ENCODE measurements at regions not wholly inside any gene's neighbourhood (a gene's known extent, or its start where the extent isn't known, plus 50 kb on each side); places are given as distances from the start of the nearest gene placed in this dataset.

- Histone ChIP-seq H3K36me3 (no peaks in the 10 kb centered on the region), H3K27me3 (ENCODE audit: insufficient read depth, low read depth, severe bottlenecking) (no peaks in the 10 kb centered on the region), H3K9me3 (ENCODE audit: severe bottlenecking) (no peaks in the 10 kb centered on the region), H3K4me3 (ENCODE audit: low read depth, low read length) (no peak overlapping the region), H3K27ac (no peak overlapping the region)
- TF ChIP-seq CTCF (IDR thresholded peaks at IDR 0.05; ENCODE audit: low read depth, low read length): no peak
- DNase-seq: no peak
These were observed 132.3 kb upstream of the MPDZ start for GRCh38 chr9:13411791-13412190.

- TF ChIP-seq CTCF (IDR thresholded peaks at IDR 0.05; ENCODE audit: low read depth, low read length): no peak
- DNase-seq: no peak
- no peaks in the 10 kb centered on the region for H3K9me3 ChIP-seq (ENCODE audit: severe bottlenecking)
These were observed 131.1 kb upstream of the MPDZ start for GRCh38 chr9:13410566-13411031.

GRCh38 chr9:13397661-13398060 lies 118.2 kb upstream of the MPDZ start:
- no peak for DNase-seq
- H3K27ac ChIP-seq: no peak overlapping the region

More at GRCh38 chr9:13410566-13411031, 131.1 kb upstream of the MPDZ start:
- H3K36me3 ChIP-seq: no peaks in the 10 kb centered on the region
- H3K27me3 ChIP-seq (ENCODE audit: insufficient read depth, low read depth, severe bottlenecking): no peaks in the 10 kb centered on the region
- H3K4me3 ChIP-seq (ENCODE audit: low read depth, low read length): no peak overlapping the region
- H3K27ac ChIP-seq: no peak overlapping the region

GRCh38 chr9:13397220-13397619 lies 117.7 kb upstream of the MPDZ start:
- no peak for DNase-seq
- Histone ChIP-seq H3K27ac (no peak overlapping the region), H3K4me3 (ENCODE audit: low read depth, low read length) (no peak overlapping the region), H3K27me3 (ENCODE audit: insufficient read depth, low read depth, severe bottlenecking) (no peaks in the 10 kb centered on the region), H3K9me3 (ENCODE audit: severe bottlenecking) (no peaks in the 10 kb centered on the region), H3K36me3 (no peaks in the 10 kb centered on the region)
- no peak for TF ChIP-seq CTCF (IDR thresholded peaks at IDR 0.05; ENCODE audit: low read depth, low read length)

More at GRCh38 chr9:13397661-13398060, 118.2 kb upstream of the MPDZ start:
- TF ChIP-seq CTCF (IDR thresholded peaks at IDR 0.05; ENCODE audit: low read depth, low read length): no peak
- no peaks in the 10 kb centered on the region for H3K36me3 ChIP-seq
- H3K4me3 ChIP-seq (ENCODE audit: low read depth, low read length): no peak overlapping the region
- H3K27me3 ChIP-seq (ENCODE audit: insufficient read depth, low read depth, severe bottlenecking): no peaks in the 10 kb centered on the region
- H3K9me3 ChIP-seq (ENCODE audit: severe bottlenecking): no peaks in the 10 kb centered on the region

GRCh38 chr9:13396418-13396817 lies 116.9 kb upstream of the MPDZ start:
- Histone ChIP-seq H3K4me3 (ENCODE audit: low read depth, low read length) (no peak overlapping the region), H3K9me3 (ENCODE audit: severe bottlenecking) (no peaks in the 10 kb centered on the region), H3K36me3 (no peaks in the 10 kb centered on the region), H3K27ac (no peak overlapping the region), H3K27me3 (ENCODE audit: insufficient read depth, low read depth, severe bottlenecking) (no peaks in the 10 kb centered on the region)
- no peak for DNase-seq
- TF ChIP-seq CTCF (IDR thresholded peaks at IDR 0.05; ENCODE audit: low read depth, low read length): no peak

- Histone ChIP-seq H3K4me3 (ENCODE audit: low read depth, low read length) (no peak overlapping the region), H3K9me3 (ENCODE audit: severe bottlenecking) (no peaks in the 10 kb centered on the region), H3K27ac (no peak overlapping the region), H3K36me3 (no peaks in the 10 kb centered on the region), H3K27me3 (ENCODE audit: insufficient read depth, low read depth, severe bottlenecking) (no peaks in the 10 kb centered on the region)
- no peak for DNase-seq
- TF ChIP-seq CTCF (IDR thresholded peaks at IDR 0.05; ENCODE audit: low read depth, low read length): no peak
These were observed 115.7 kb upstream of the MPDZ start for GRCh38 chr9:13395156-13395555.
